OCI-LY3 (cell line): ENCODE measurements at regions not wholly inside any gene's neighbourhood (a gene's known extent, or its start where the extent isn't known, plus 50 kb on each side); places are given as distances from the start of the nearest gene placed in this dataset.

ENCODE experiments used
- EZH2phosphoT487 ChIP-seq: fragments of 200-600 bp; shearing (Covaris generic); IDR thresholded peaks from 2 replicates; pipeline ENCODE4 v1.6.1; 2018; ENCODE audit warnings: antibody characterized with exemption, mixed run types, low read depth
- TF ChIP-seq, protein P1 (sequence below): fragments of 200-600, 300-600 bp; sonication (generic); IDR thresholded peaks from 2 replicates; pipeline ENCODE4 v1.5.1; 2014; ENCODE audit warnings: antibody characterized with exemption, low read length, low read depth

DNA sequence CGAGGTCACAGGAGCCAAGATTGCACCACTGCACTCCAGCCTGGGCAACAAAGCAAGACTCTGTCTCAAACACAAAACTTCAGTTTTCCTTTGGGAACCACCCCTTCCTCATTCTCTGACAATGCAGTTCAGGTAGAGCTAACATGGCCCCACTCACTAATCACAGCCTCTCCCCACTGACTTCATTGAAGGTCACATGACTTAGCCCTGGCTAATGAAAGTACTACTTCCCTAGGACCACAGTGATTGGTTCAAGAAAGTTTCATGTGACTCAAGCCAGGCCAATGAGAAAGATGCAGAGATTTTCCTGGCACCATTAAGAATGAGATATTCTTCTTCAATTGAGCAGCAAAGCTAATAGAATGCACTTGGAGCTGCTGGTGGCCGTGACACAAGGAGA, 67.2 kb upstream of the GPBP1 start:
- TF ChIP-seq, protein P1, sequence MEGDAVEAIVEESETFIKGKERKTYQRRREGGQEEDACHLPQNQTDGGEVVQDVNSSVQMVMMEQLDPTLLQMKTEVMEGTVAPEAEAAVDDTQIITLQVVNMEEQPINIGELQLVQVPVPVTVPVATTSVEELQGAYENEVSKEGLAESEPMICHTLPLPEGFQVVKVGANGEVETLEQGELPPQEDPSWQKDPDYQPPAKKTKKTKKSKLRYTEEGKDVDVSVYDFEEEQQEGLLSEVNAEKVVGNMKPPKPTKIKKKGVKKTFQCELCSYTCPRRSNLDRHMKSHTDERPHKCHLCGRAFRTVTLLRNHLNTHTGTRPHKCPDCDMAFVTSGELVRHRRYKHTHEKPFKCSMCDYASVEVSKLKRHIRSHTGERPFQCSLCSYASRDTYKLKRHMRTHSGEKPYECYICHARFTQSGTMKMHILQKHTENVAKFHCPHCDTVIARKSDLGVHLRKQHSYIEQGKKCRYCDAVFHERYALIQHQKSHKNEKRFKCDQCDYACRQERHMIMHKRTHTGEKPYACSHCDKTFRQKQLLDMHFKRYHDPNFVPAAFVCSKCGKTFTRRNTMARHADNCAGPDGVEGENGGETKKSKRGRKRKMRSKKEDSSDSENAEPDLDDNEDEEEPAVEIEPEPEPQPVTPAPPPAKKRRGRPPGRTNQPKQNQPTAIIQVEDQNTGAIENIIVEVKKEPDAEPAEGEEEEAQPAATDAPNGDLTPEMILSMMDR: no peak
- TF ChIP-seq EZH2phosphoT487: no peak
